HFFc6 (cell line): ENCODE measurements at regions not wholly inside any gene's neighbourhood (a gene's known extent, or its start where the extent isn't known, plus 50 kb on each side); places are given as distances from the start of the nearest gene placed in this dataset.

Experiments used
- DNase-seq: peaks from one replicate; pipeline ENCODE4 v3.0.0-alpha.2; 2018
- H3K27ac Mint-ChIP-seq: 2 replicates; pipeline ENCODE4 v1.8.0; 2020; ENCODE audit warnings: mild to moderate bottlenecking, mixed read lengths
- H3K27me3 Mint-ChIP-seq: 2 replicates; pipeline ENCODE4 v1.8.0; 2021; ENCODE audit warnings: mild to moderate bottlenecking, moderate library complexity, mixed read lengths; ENCODE audit not compliant: insufficient read depth
- H3K36me3 Mint-ChIP-seq: 2 replicates; pipeline ENCODE4 v1.8.0; 2021; ENCODE audit warnings: low read depth, mixed read lengths
- H3K4me1 Mint-ChIP-seq: 2 replicates; pipeline ENCODE4 v1.8.0; 2020; ENCODE audit warnings: low read depth, mixed read lengths
- H3K4me3 Mint-ChIP-seq: 2 replicates; pipeline ENCODE4 v1.8.0; 2020; ENCODE audit warnings: mild to moderate bottlenecking, moderate library complexity, mixed read lengths
- H3K9me3 Mint-ChIP-seq: 2 replicates; pipeline ENCODE4 v1.8.0; 2020; ENCODE audit warnings: mild to moderate bottlenecking, mixed read lengths
- CTCF ChIP-seq: fragments of 200-600 bp; sonication (generic); IDR thresholded peaks from 2 replicates; pipeline ENCODE4 v1.5.0; 2021; ENCODE audit warnings: antibody characterized with exemption, mild to moderate bottlenecking

GRCh38 chr16:47781673-47782072 lies 320.5 kb downstream of the PHKB start:
- DNase-seq, result no peak
- H3K4me1 Mint-ChIP-seq, result peaks cover 18% of the 10 kb centered on the region
- no peak overlapping the region for H3K4me3 Mint-ChIP-seq
- H3K36me3 Mint-ChIP-seq, result no peaks in the 10 kb centered on the region
- no peak for TF ChIP-seq CTCF
- H3K27me3 Mint-ChIP-seq, result peaks cover 3% of the 10 kb centered on the region
- H3K9me3 Mint-ChIP-seq, result no peaks in the 10 kb centered on the region
- no peak overlapping the region for H3K27ac Mint-ChIP-seq

- Mint-ChIP-seq H3K4me1 (peaks cover 18% of the 10 kb centered on the region), H3K9me3 (no peaks in the 10 kb centered on the region), H3K27me3 (peaks cover 3% of the 10 kb centered on the region), H3K27ac (no peak overlapping the region), H3K36me3 (no peaks in the 10 kb centered on the region), H3K4me3 (peak overlapping the region; percentile 83)
- no peak for DNase-seq
- TF ChIP-seq CTCF, result no peak
Observed at GRCh38 chr16:47780213-47780875, 319.2 kb downstream of the PHKB start.

GRCh38 chr16:47779201-47780016 lies 318.3 kb downstream of the PHKB start:
- Mint-ChIP-seq H3K4me3 (peak overlapping the region; percentile 83), H3K9me3 (no peaks in the 10 kb centered on the region), H3K36me3 (no peaks in the 10 kb centered on the region), H3K27me3 (peaks cover 3% of the 10 kb centered on the region), H3K27ac (peak overlapping the region; percentile 46; the same call in 1 of the 2 replicates), H3K4me1 (peaks cover 18% of the 10 kb centered on the region)
- TF ChIP-seq CTCF, result no peak
- DNase-seq, result no peak

GRCh38 chr16:47778106-47778801 lies 317.1 kb downstream of the PHKB start:
- no peak overlapping the region for H3K27ac Mint-ChIP-seq
- no peak for DNase-seq
- H3K4me1 Mint-ChIP-seq, result peaks cover 18% of the 10 kb centered on the region
- no peaks in the 10 kb centered on the region for H3K36me3 Mint-ChIP-seq
- H3K4me3 Mint-ChIP-seq, result no peak overlapping the region
- no peaks in the 10 kb centered on the region for H3K9me3 Mint-ChIP-seq
- no peak for TF ChIP-seq CTCF
- peaks cover 1% of the 10 kb centered on the region for H3K27me3 Mint-ChIP-seq

- no peak for DNase-seq
- Mint-ChIP-seq H3K4me1 (peaks cover 18% of the 10 kb centered on the region), H3K9me3 (no peaks in the 10 kb centered on the region), H3K27ac (no peak overlapping the region), H3K27me3 (no peaks in the 10 kb centered on the region; the same call in none of the 2 replicates), H3K36me3 (no peaks in the 10 kb centered on the region), H3K4me3 (no peak overlapping the region)
- TF ChIP-seq CTCF, result no peak
Observed at GRCh38 chr16:47777220-47777619, 316.1 kb downstream of the PHKB start.
